CD4-positive, alpha-beta T cell treated with Interferon gamma for 1 hour (primary cell): ENCODE measurements at regions not wholly inside any gene's neighbourhood (a gene's known extent, or its start where the extent isn't known, plus 50 kb on each side); places are given as distances from the start of the nearest gene placed in this dataset.

ENCODE experiments used
- DNase-seq: peaks from one replicate; pipeline ENCODE4 v3.0.0-alpha.2; 2020

GRCh38 chr12:126648074-126648473 lies 1582.8 kb downstream of the AACS start:
- no peak for DNase-seq

DNA sequence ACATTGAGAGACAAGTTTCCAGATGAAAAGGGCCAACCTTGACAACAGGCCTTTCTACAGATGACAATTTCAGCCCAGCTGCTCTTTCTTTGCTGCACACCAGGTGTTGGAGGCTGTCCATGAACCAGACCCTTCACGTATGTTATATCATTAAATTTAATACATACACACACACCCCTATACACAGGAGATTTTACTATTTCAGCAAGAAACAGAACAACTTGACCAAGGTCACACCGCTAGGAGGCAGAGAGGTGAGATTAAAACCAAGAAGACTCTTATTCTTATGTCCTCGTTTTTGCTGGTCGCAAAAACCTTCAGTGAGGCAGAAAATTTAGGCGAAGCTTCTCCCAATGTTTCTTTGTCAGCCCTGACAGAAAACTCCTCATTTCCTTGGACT lies 1585.9 kb downstream of the AACS start:
- DNase-seq = no peak

DNA sequence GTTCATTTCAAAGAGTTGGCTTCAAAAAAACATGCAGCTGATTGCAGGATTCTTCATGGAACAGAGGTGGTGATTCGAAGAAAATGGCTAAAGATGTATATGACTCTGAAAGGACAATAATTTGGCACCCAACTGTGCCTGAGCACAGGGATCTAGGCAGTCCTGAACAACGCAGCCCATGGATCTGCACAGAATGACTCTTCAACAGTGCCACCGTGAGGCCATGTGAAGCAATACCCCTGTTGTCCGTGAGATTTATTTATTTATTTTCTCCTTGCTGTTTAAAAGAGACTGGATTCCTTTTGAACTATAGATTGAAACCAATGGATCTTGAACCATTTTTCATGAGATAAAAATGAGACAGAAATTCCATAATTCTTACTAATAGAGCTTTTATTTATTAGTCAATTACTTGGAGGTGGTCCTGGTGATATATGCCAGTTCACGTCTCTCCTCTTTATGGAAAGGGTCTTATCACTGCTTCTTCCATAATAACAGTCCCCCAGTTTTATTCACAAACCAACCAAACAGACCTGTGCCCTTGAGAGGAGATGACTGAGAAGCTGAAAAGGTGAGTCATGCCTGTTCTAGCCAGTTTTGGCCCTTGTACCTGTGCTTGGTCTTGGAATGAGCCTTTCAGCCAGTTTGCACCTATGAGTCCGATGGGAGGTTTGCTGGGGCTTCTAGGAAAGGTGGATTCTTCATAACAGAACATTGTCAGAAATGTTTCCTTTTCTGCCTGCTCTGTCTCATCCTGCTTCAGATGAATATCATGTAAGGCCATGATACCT lies 1598.3 kb downstream of the AACS start:
- DNase-seq = no peak

DNA sequence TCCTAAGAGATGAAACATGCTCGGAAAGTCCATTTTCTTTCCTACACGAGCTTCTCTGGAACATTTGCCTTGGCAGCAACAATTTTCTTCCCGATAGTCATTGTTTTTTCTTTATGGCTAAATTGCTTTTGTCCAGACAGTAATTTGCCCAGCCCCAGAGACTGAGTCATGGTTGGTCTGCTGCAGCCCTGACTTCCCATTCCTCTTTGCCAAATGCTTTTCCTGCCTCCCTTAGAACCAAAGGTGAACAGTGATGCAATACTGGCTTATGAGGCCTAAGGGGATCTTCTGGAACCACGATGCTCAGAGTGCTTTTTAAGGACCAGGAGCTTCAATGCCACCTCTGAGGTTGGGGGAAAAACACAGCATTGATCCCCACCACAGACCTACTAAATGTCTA lies 1599.6 kb upstream of the TMEM132C start:
- no peak for DNase-seq

- DNase-seq = no peak
Observed at GRCh38 chr12:126668538-126668937, 1598.4 kb upstream of the TMEM132C start.

DNA sequence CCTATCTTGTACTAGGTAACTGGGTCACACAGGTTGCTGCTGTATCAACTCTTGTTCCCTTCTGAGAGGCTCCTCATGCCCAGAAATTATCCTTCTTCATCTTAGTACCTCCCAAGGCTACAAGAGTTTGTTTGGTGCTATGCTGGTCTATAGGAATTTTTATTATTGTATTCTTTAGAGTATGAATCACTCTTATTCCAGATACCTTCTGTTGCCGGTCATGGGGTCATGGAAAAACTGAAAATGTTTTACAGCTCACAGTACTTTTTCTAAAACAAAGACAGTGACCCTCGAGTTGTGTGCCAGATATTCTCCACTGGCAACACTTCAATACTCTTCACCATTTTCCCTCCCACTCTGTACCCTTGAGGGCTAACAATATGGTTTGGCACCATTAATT lies 1598.0 kb upstream of the TMEM132C start:
- no peak for DNase-seq

DNA sequence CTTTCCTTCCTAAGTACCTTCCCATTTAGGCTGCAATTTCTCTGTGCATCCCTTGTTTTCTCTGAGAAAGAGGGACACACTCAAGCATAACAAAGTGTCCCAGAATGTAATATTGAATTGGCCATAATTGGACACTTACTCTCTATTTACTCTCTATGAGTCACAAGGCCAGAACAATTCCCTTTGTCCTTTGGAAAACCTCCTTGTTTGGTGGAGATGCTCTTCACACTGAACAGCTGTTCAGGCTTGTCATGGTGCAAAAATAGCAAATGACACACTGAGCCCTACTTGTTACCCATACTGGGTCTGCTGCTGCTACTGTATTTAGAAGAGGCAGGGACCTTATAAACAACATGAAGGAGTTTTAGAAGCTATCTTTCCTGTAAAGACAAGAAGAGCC lies 1590.5 kb upstream of the TMEM132C start:
- no peak for DNase-seq

GRCh38 chr12:126681676-126682075 lies 1585.3 kb upstream of the TMEM132C start:
- no peak for DNase-seq

DNA sequence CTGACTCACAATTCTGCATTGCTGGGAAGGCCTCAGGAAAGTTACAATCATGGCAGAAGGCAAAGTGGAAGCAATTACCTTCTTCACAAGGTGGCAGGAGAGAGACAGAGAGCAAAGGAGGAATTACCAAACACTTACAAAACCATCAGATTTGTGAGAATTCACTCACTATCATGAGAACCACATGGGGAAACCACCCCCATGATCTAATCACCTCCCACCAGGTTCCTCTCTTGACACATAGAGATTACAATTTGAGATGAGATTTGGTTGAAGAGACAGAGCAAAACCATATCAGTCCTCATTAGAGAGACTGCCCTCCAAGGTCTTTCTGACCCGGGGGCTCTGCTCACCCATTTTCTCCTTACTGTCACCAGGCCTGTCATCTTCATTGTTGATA lies 1582.3 kb upstream of the TMEM132C start:
- no peak for DNase-seq

DNA sequence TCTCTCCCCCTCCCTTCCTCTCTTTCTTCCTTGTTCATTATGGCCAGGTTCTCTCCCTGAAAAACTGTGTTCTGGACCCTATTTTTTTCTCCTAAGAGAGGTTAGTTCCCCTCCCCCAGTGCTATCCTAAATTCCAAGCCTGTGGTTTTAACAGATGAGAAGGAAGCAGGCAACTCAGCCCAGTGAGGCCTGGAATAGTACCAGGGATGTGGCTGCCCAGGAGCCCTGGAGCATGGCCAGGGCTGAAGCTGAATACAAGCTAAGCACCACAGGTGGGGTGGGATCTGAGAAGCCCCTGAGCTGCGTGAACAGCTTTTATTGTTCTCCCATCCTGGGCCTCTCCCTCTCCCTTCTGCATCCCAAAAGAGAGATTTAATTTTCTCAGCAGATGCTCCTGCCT lies 1581.3 kb upstream of the TMEM132C start:
- no peak for DNase-seq

DNA sequence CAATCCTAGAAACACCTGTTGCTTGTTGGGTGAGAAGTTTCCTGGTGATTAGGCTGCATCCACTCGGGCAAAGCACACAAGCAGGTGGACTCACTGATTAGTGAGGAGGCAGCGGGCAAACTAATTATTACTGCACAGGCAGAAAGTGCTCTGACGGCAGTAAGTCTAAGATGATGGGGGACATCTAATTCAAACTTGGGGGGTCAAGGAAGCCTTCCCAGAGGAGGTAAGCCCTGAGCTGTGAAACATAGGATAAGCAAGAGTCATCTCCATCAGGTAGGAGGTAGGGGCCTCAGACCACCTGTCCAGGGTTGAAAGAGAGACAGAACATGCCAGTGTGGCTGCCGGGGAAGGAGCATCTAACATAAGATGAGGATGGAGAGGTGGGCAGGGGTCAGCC lies 1578.4 kb upstream of the TMEM132C start:
- no peak for DNase-seq

- no peak for DNase-seq
Observed at GRCh38 chr12:126700096-126700495, 1566.9 kb upstream of the TMEM132C start.

- DNase-seq = no peak
Observed at GRCh38 chr12:126704609-126705008, 1562.4 kb upstream of the TMEM132C start.

GRCh38 chr12:126706300-126706699 lies 1560.7 kb upstream of the TMEM132C start:
- no peak for DNase-seq

DNA sequence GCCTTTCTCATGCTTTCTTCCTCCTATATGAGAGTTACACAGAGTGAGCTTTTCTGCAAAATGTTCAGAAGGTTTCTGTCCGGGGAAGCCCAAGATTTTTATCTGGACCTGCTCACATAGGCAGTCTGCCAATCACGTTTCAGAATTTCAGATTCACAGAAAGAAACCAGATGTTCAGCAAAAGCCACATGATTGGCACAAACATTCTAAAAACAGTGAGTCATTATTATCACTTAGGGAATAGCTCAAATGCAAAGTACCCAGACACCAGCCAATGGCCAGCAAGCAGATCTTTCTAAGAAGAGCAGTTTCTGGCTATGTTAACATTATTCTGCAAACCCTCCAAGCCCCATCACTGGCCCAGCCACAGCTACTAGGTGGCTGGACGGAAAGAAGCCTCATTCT lies 1558.5 kb upstream of the TMEM132C start:
- DNase-seq = no peak

DNA sequence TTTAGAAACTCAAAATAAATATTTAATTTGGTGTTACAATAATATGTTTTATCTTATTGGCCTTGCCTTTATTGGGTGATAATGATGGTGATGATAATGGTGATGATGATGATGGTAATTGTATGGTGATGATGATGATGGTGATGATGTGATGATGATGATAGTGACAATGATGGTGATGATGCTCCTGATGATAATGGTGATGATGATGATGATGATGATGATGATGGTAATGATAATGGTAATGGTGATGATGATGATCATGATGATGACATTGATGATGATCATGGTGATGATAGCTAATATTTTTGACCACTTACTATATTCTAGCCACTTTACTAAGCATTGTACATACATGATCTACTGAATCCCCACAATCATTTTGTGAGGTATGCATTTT lies 1548.6 kb upstream of the TMEM132C start:
- no peak for DNase-seq

- DNase-seq = no peak
Observed at GRCh38 chr12:126719912-126720705, 1546.9 kb upstream of the TMEM132C start.

DNA sequence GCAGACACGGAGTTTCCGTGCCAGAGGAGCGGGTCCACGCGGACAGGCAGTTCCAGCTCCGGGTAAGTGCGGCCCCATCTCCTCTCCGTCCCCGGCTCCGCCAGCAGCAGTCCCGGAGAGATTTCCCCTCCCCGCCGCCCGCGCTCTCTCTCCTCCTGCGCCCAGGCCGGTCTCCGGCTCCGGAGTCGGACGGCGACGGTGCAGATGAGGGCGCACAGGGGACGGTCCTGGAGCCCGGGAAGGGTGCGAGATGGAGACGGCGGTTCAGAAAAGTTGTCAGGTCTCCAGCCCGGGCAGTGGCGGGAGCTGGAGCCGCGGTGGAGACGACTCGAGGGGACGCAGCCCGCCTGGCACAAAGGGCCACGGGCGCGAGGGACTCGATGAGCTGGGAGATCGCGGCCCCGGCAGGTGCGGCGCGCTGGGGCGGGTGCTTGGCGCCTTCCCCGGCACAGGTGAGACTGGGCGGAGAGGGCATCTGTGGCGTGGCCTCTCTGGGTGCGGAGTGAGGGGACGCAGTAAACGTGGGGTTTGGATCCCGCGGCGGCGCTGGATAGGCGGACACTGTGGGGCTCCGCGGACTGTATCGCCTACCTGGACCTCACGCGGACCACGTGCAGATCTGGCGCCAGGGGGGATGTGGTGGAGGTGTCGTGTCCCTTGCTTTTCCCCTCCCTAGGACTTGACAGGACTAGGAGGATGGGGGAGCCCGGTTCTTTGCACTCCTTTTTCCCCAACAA lies 1540.3 kb upstream of the TMEM132C start:
- no peak for DNase-seq

DNA sequence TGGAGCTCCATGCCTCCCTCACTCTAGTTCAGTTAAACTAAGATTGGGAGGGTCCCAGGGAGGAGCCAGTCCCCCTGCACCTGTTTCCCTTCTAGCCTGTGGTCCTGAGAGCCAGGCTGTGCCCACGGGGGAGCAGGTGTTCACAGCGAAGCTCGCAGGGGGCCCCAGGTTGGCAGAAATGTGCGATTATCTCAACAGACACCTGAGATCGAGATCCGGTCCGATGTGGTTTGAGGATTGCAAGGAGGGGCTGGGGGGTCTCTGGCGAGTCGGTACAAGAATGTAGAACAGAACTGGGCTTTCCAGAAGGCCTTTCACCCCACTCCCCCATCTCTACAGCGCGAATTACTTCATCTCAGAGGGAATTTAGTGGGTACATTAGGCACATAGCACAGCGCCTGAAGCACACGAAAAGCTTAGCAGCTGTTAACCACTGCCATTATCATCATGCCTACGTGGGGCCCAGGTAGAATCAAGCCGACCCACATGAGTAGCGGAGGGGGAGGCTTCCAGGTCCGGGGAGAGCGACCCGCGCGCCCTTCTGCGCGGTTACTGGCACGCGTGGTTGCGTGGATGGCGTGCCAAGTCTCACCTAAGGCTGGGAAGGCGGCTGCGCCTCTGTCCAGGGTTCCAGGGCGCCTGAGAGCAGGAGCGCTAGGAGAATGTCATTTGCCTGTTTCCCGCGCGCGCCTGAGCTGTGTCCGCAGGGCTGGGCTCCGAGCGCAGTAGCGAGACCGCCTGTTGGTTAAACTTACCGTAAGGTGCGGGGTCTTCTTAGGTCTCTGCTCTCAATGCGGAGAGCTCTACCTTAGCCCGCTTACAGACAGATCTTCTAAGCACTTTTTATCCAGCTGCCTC lies 1539.5 kb upstream of the TMEM132C start:
- no peak for DNase-seq

- no peak for DNase-seq
Observed at GRCh38 chr12:126734296-126734695, 1532.7 kb upstream of the TMEM132C start.

- DNase-seq = no peak
Observed at GRCh38 chr12:126734710-126735109, 1532.3 kb upstream of the TMEM132C start.

DNA sequence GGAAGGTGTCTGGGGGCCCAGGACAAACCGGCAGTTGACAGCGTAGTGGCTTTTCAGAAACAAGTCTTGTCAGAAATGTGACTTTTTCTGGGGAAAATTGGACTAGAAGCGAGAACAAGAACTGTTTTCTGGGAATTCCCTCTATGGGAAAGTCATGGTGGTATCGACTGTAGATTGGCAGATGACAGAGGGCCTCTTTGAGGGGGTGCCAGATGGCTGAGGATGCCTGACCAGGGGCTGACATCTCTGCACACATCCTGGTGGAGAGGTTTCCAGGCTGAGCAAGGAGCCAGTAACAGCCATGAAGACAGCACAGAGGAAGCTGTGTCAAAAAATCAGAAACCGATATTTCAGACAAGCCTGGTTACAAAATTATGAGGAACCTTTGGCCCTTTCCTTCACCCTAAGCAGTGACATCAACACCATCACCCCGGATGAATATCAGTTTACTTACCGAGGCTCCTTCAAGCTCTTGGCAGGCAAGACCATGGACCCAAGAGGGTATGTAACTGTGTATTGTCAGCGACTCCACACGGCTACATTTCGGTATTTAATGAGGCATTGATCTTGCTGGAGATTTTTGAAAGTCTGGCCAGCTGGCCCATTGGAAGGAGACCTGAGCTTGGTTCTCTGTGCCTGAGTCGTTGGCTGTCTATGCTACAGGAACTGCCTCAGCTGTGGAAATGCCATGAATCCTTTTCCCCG lies 1525.3 kb upstream of the TMEM132C start:
- DNase-seq = no peak
